ENCODE measurements at regions not wholly inside any gene's neighbourhood (a gene's known extent, or its start where the extent isn't known, plus 50 kb on each side); places are given as distances from the start of the nearest gene placed in this dataset.

DNA sequence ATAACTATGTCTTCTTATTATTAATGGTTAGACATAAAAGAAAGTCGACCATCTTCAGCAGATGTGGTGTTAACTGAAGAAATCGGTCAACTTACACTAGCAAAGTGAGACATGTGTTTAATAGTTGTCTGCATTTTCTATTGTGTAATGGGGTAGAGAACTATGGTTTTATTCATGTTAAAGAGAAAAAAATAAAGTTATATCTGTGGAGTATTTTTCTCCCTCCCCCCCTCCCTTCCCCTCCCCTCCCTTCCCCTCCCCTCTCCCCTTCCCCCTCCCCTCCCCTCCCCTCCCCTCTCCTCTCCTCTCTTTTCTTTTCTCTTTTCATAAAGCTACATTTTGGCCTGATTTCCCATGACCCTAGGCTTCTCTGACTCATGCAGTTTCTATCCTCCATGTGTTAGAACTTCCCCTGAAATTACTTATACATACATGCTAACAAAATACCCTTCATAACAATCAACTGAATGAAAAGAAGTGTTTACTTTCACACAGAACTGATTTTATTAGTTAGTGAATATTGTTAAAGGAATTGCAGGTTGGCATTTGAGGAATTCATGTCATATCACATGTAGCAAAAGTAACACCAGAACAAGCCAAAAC, 1431.0 kb upstream of the ATXN8OS start:
- H3K27ac Mint-ChIP-seq (ENCODE audit: unreplicated experiment) = peak overlapping the region; percentile 57
- no peaks in the 10 kb centered on the region for H3K9me3 Mint-ChIP-seq (ENCODE audit: low read depth)
- no peaks in the 10 kb centered on the region for H3K27me3 Mint-ChIP-seq (ENCODE audit: low read depth)
- no peak for DNase-seq (ENCODE audit: low spot score)
- H3K36me3 Mint-ChIP-seq (ENCODE audit: low read depth) = no peaks in the 10 kb centered on the region
- TF ChIP-seq, protein P1, sequence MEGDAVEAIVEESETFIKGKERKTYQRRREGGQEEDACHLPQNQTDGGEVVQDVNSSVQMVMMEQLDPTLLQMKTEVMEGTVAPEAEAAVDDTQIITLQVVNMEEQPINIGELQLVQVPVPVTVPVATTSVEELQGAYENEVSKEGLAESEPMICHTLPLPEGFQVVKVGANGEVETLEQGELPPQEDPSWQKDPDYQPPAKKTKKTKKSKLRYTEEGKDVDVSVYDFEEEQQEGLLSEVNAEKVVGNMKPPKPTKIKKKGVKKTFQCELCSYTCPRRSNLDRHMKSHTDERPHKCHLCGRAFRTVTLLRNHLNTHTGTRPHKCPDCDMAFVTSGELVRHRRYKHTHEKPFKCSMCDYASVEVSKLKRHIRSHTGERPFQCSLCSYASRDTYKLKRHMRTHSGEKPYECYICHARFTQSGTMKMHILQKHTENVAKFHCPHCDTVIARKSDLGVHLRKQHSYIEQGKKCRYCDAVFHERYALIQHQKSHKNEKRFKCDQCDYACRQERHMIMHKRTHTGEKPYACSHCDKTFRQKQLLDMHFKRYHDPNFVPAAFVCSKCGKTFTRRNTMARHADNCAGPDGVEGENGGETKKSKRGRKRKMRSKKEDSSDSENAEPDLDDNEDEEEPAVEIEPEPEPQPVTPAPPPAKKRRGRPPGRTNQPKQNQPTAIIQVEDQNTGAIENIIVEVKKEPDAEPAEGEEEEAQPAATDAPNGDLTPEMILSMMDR (IDR thresholded peaks at IDR 0.05) = no peak
- H3K4me3 Mint-ChIP-seq (ENCODE audit: unreplicated experiment) = no peak overlapping the region
- H3K4me1 Mint-ChIP-seq (ENCODE audit: low read depth) = peaks cover 8% of the 10 kb centered on the region

DNA sequence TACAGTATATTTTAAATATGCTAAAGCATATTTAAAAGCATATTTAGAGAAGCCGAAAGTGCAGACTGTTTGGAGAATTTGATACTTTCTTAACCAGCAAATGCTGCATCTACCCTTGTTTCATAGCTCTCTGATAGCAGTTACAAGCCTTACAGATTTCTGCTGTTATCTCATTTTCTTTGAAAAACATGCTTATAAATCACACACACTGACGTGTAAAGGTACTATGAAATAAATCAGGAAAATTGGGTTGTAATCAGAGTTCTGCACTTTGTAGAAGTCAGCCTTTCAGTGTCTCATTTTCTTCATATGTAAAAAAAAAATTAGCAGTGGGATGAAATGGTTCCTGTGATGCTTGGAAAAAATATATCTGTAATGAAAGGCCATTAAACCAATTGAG, 1432.4 kb upstream of the ATXN8OS start:
- H3K36me3 Mint-ChIP-seq (ENCODE audit: low read depth) = no peaks in the 10 kb centered on the region

DNA sequence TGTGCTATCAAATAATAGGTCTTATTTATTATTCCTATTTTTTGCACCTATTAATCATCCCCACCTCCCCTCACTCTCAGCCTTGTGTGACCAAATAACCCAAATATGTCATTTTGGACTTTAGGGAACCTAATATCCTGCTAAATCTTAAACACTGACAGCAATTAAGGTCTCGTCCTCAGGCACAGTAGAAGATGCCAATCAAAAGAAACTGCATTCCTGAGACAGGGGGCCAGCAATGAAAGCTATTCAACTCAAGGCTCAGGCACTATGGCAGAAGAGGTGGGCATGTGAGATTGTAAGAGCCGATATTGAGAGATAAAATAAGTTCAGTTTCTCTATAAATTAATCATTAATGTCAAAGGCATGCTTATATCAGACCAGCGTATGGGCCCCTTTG, 1437.7 kb upstream of the PCDH9 start:
- Mint-ChIP-seq H3K36me3 (ENCODE audit: low read depth) (no peaks in the 10 kb centered on the region), H3K9me3 (ENCODE audit: low read depth) (peaks cover 4% of the 10 kb centered on the region), H3K4me1 (ENCODE audit: low read depth) (no peaks in the 10 kb centered on the region), H3K27me3 (ENCODE audit: low read depth) (no peaks in the 10 kb centered on the region), H3K4me3 (ENCODE audit: unreplicated experiment) (no peak overlapping the region), H3K27ac (ENCODE audit: unreplicated experiment) (no peak overlapping the region)
- TF ChIP-seq, protein P1 (IDR thresholded peaks at IDR 0.05) = no peak
- no peak for DNase-seq (ENCODE audit: low spot score)

More for the DNA sequence above, 1432.4 kb upstream of the ATXN8OS start:
- Mint-ChIP-seq H3K4me3 (ENCODE audit: unreplicated experiment) (no peak overlapping the region), H3K27ac (ENCODE audit: unreplicated experiment) (no peak overlapping the region), H3K9me3 (ENCODE audit: low read depth) (no peaks in the 10 kb centered on the region), H3K4me1 (ENCODE audit: low read depth) (peaks cover 8% of the 10 kb centered on the region), H3K27me3 (ENCODE audit: low read depth) (no peaks in the 10 kb centered on the region)
- DNase-seq (ENCODE audit: low spot score) = no peak
- TF ChIP-seq, protein P1 (IDR thresholded peaks at IDR 0.05) = no peak

DNA sequence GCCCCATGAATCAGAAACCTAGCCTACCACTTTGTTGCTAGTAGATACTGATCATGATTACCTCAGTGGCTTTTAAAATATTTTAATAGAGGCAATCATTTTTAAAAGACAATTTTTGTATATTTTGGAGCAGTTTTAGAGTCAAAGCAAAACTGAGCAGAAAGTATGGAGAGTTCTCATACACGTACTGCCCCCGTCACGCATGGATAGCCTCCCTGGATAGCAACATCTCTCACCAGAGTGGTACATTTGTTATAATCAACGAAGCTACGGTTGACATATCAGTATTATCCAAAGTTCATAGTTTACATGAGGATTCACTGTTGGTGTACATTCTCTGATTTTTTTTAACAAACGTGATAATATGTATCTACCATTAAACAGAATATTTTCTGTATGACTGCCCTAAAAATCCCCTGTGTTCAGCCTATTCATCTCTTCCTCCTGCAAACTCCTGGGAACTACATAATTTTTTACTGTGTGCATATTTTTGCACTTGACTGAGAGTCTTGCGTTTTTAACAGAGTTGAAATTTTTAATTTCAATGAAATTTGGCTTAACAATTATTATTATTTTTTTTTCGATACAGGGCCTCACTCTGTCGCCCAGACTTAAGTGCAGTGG, 1436.8 kb upstream of the PCDH9 start:
- Mint-ChIP-seq H3K36me3 (ENCODE audit: low read depth) (no peaks in the 10 kb centered on the region), H3K9me3 (ENCODE audit: low read depth) (peaks cover 4% of the 10 kb centered on the region), H3K4me3 (ENCODE audit: unreplicated experiment) (no peak overlapping the region), H3K4me1 (ENCODE audit: low read depth) (no peaks in the 10 kb centered on the region), H3K27ac (ENCODE audit: unreplicated experiment) (no peak overlapping the region), H3K27me3 (ENCODE audit: low read depth) (no peaks in the 10 kb centered on the region)
- DNase-seq (ENCODE audit: low spot score) = no peak
- TF ChIP-seq, protein P1 (IDR thresholded peaks at IDR 0.05) = no peak

DNA sequence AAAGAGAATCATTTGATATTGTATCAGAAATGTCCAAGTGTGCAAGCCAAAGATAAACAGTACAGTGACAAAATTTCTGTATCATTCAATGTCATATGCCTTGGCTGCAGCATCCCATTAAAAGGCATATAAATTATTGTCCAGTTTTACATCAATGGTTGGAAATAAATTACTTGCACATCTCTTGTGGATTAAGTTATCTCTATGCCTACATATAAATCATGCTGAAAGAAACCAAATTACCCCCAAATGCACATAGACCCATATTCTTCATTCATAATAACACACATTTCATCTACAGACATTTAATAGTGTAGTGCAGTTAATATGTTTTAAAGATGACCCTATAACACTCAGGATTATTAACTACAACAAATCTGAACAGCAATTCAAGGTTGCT, 1415.7 kb upstream of the PCDH9 start:
- Mint-ChIP-seq H3K4me3 (ENCODE audit: unreplicated experiment) (no peak overlapping the region), H3K36me3 (ENCODE audit: low read depth) (no peaks in the 10 kb centered on the region), H3K27me3 (ENCODE audit: low read depth) (no peaks in the 10 kb centered on the region), H3K27ac (ENCODE audit: unreplicated experiment) (no peak overlapping the region), H3K4me1 (ENCODE audit: low read depth) (no peaks in the 10 kb centered on the region), H3K9me3 (ENCODE audit: low read depth) (no peaks in the 10 kb centered on the region)
- TF ChIP-seq, protein P1 (IDR thresholded peaks at IDR 0.05) = no peak
- DNase-seq (ENCODE audit: low spot score) = no peak
